ENCODE measurements at regions not wholly inside any gene's neighbourhood (a gene's known extent, or its start where the extent isn't known, plus 50 kb on each side); places are given as distances from the start of the nearest gene placed in this dataset.
"Not testable (repeated sequence)": the region's sequence is repeated elsewhere in the genome, so short reads cannot be mapped to it uniquely, and the experiment has no call there.

DNA sequence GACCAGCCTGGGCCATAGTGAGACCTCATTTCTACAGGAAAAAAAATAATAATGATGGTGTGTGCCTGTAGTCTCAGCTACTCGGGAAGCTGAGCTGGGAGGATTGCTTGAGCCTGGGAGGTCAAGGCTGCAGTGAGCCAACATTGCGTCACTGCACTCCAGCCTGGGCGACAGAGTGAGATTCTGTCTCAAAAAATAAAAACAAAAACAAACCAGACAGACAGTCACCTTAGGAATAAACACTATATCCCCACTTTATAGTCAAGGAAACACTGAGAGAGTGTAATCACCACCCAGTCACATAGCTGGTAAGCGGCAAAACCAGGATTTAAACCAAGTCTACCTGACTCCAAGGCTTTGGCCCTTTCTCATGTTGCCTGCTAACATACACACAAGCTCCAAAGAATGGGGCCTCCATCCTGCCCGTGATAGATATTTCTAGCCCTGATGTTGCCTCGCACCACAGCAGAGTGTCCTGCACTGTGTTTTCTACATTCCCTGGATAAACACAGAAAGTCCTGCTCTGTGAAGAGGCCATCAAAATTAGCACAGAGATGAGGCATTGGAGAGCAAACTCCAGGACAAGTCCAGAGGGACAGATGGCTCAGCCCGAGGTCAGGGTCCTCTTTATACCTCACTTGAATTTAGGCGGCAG lies 66.1 kb upstream of the SMURF2 start:
- intact Hi-C loops (cut with DNase I): no loop called here
- TF ChIP-seq POLR2A (IDR thresholded peaks at IDR 0.05): no peak
- TF ChIP-seq, protein P1, sequence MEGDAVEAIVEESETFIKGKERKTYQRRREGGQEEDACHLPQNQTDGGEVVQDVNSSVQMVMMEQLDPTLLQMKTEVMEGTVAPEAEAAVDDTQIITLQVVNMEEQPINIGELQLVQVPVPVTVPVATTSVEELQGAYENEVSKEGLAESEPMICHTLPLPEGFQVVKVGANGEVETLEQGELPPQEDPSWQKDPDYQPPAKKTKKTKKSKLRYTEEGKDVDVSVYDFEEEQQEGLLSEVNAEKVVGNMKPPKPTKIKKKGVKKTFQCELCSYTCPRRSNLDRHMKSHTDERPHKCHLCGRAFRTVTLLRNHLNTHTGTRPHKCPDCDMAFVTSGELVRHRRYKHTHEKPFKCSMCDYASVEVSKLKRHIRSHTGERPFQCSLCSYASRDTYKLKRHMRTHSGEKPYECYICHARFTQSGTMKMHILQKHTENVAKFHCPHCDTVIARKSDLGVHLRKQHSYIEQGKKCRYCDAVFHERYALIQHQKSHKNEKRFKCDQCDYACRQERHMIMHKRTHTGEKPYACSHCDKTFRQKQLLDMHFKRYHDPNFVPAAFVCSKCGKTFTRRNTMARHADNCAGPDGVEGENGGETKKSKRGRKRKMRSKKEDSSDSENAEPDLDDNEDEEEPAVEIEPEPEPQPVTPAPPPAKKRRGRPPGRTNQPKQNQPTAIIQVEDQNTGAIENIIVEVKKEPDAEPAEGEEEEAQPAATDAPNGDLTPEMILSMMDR (IDR thresholded peaks at IDR 0.05): no peak
- no peak for DNase-seq

DNA sequence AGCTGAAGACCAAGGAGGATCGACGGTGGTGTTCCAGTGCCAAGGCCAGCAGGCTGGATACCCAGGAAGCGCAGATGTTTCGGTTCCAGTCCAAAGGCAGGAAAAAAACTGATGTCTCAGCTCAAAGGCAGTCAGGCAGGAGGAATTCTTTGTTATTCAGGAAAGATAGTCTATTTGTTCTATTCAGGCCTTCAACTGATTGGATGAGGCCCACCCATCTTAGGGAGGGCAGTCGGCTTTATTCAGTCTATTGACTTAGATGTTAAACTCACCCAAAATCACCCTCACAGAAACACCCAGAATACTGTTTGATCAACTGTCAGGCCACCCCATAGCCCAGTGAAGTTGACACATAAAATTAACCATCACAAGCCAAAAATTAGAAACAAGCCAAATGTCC lies 63.9 kb upstream of the SMURF2 start:
- H3K36me3 ChIP-seq; H3K27me3 ChIP-seq; H3K9me3 ChIP-seq; H3K4me1 ChIP-seq; intact Hi-C loops (cut with DNase I); DNase-seq; H3K27ac ChIP-seq; H3K4me3 ChIP-seq: not testable (repeated sequence)
- WGBS, 2 donors: 91 to 93% methylated on average over 5 of the region's 5 CpGs

More for the DNA sequence above, 66.1 kb upstream of the SMURF2 start:
- peaks cover 0 to 20% (median 0%) of the 10 kb centered on the region in 3 donors for H3K4me1 ChIP-seq
- no peaks in the 10 kb centered on the region for H3K36me3 ChIP-seq
- no peaks in the 10 kb centered on the region for H3K9me3 ChIP-seq
- H3K4me3 ChIP-seq: no peak overlapping the region
- WGBS, 2 donors: 68 to 77% methylated on average over 6 to 8 of the region's 8 CpGs
- no peaks in the 10 kb centered on the region for H3K27me3 ChIP-seq
- H3K27ac ChIP-seq: no peak overlapping the region

DNA sequence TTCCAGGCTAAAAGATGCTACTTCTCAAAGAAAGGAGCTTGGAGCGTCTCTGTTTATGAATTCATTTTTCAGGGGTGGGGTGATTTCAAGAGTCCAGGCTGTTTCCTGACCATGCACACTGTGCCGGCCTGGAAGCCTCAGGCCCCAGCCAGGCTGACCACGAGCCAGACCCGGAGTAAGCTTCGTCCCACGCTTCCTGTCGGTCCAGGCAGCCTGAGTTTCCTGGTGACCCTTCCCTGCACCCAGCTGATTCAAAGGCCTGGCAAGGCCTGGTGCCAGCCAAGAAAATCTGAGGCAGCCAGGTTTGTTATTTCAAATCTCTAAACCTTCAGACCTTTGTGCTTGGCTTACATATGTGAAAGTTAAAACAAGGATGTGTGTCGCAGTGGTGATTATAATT lies 62.1 kb upstream of the SMURF2 start:
- intact Hi-C loops (cut with DNase I); H3K36me3 ChIP-seq; H3K4me3 ChIP-seq; H3K27me3 ChIP-seq; H3K4me1 ChIP-seq; H3K9me3 ChIP-seq; DNase-seq: not testable (repeated sequence)
- peak overlapping the region in 2 of 4 donors; percentile 34 to 49 for H3K27ac ChIP-seq
- WGBS, 2 donors: 65 to 79% methylated on average over 2 to 8 of the region's 8 CpGs

DNA sequence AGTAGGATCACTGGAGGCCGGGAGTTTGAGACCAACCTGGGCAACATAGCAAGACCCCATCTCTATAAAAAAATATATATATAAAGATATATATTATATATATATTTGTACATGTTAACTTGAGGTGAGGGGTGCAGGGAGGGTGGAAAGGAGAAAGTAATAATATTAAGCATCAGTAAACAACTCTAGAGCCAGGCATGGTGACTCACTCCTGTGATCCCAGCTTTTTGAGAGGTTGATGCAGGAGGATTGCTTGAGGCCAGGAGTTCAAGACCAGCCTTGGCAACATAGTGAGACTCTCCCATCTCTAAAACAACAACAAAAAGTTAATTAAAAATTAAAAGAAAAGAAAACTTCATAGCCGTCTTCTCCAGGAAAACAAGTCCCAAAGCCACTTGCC lies 61.7 kb upstream of the SMURF2 start:
- Histone ChIP-seq H3K27me3 (no peaks in the 10 kb centered on the region), H3K9me3 (no peaks in the 10 kb centered on the region), H3K36me3 (no peaks in the 10 kb centered on the region), H3K4me3 (no peak overlapping the region), H3K27ac (peak overlapping the region in 1 of 4 donors; percentile 49), H3K4me1 (peaks cover 0 to 10% (median 0%) of the 10 kb centered on the region in 3 donors)
- intact Hi-C loops (cut with DNase I): no loop called here
- DNase-seq: no peak
- TF ChIP-seq, protein P1 (IDR thresholded peaks at IDR 0.05): no peak
- no peak for TF ChIP-seq POLR2A (IDR thresholded peaks at IDR 0.05)
- 76 to 79% methylated on average over 2 of the region's 2 CpGs for WGBS, 2 donors

DNA sequence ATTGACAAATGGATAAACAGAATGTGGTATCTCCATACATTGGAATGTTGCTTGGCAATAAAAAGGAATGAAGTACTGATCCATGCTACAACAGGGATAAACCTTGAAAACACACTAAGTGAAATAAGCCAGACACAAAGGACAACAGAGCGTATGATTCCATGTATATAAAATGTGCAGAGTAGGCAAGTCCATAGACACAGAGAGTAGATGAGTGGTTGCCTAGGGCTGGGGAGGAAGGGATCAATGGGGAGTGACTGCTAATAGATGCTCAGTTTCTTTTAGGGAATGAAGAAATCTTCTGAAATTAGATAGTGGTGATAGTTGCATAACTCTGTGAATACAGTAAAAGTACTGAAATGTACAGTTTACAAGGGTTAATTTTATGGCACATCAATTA lies 59.4 kb upstream of the SMURF2 start:
- H3K4me3 ChIP-seq; DNase-seq; H3K36me3 ChIP-seq; H3K27me3 ChIP-seq; H3K27ac ChIP-seq; H3K4me1 ChIP-seq; H3K9me3 ChIP-seq; intact Hi-C loops (cut with DNase I): not testable (repeated sequence)
- WGBS, 2 donors: 72 to 81% methylated on average over 1 of the region's 1 CpG

DNA sequence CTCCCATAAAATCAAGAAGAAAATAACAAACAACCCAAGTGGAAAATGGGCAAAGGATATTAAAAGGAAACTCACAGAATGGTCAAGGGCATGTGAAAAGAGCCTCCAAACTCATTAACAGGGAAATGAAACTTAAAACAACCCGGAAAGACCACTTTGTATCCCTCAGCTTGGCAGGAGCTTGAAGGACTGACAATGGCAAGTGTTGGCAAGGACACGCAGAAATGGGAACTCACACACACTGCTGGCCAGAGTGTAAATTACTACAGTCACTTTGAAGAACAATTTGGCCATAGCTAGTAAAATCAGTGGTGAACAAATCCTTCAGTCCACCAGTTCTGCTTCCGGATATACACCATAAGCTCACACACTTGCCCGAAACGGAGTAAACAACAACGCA lies 58.1 kb upstream of the SMURF2 start:
- H3K27ac ChIP-seq; H3K36me3 ChIP-seq; H3K4me3 ChIP-seq; H3K9me3 ChIP-seq; H3K27me3 ChIP-seq; intact Hi-C loops (cut with DNase I); DNase-seq; H3K4me1 ChIP-seq: not testable (repeated sequence)
- 60 to 66% methylated on average over 6 of the region's 6 CpGs for WGBS, 2 donors

DNA sequence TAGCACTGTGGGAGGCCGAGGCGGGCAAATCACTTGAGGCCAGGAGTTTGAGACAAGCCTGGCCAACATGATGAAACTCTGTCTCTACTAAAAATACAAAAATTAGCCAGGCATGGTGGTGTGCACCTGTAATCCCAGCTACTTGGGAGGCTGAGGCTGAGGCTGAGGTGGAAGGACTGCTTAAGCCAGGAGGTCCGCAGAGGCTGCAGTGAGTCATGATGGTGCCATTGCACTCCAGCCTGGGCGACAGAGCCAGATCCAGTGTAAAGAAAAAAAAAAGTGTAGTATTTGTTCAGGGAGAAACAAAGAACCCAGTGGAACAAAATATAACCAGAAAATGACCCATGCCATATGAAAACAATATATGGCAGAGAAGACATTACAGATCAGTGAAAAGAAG lies 57.4 kb upstream of the SMURF2 start:
- WGBS, 2 donors: 81 to 85% methylated on average over 4 of the region's 4 CpGs
- H3K27ac ChIP-seq; intact Hi-C loops (cut with DNase I): not testable (repeated sequence)

DNA sequence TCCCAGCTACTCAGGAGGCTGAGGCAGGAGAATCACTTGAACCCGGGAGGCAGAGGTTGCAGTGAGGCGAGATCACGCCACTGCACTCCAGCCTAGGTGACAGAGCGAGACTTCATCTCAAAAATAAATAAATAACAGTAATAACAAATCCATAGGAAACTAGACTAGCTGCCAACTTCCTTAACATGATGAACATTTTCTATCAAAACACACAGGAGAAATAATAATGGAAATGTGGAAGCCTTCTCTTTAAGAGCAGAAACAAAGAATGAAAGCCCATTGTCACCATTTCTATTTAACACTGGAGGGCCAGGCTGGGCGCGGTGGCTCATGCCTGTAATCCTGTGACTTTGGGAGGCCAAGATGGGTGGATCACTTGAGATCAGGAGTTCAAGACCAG lies 56.7 kb upstream of the SMURF2 start:
- H3K27ac ChIP-seq; DNase-seq; H3K4me3 ChIP-seq; H3K36me3 ChIP-seq; intact Hi-C loops (cut with DNase I); H3K27me3 ChIP-seq; H3K9me3 ChIP-seq; H3K4me1 ChIP-seq: not testable (repeated sequence)
- 88 to 91% methylated on average over 4 to 6 of the region's 6 CpGs for WGBS, 2 donors

More for the DNA sequence above, 57.4 kb upstream of the SMURF2 start:
- DNase-seq, H3K27me3 ChIP-seq, H3K36me3 ChIP-seq, H3K4me3 ChIP-seq, H3K4me1 ChIP-seq, H3K9me3 ChIP-seq: not testable (repeated sequence)
